Left ventricle myocardium inferior (tissue), 1 donor: ENCODE measurements at regions not wholly inside any gene's neighbourhood (a gene's known extent, or its start where the extent isn't known, plus 50 kb on each side); places are given as distances from the start of the nearest gene placed in this dataset.

Experiments used
- DNase-seq: peaks from one replicate; pipeline ENCODE4 v3.0.0-alpha.2; 2020
- H3K27ac ChIP-seq: fragments of 200-600 bp; replicated peaks from 2 replicates; pipeline ENCODE4 v1.8.0; 2021
- H3K27me3 ChIP-seq: fragments of 200-600 bp; 2 replicates; pipeline ENCODE4 v1.8.0; 2021; ENCODE audit warnings: low read depth
- H3K36me3 ChIP-seq: fragments of 200-600 bp; 2 replicates; pipeline ENCODE4 v1.8.0; 2021
- H3K4me1 ChIP-seq: fragments of 200-600 bp; 2 replicates; pipeline ENCODE4 v1.8.0; 2021
- H3K4me3 ChIP-seq: fragments of 200-600 bp; 2 replicates; pipeline ENCODE4 v1.8.0; 2021; ENCODE audit warnings: mild to moderate bottlenecking, moderate library complexity
- H3K9me3 ChIP-seq: fragments of 200-600 bp; replicated peaks from 2 replicates; pipeline ENCODE4 v1.8.0; 2021
- intact Hi-C: fragments of 100-400 bp; cut with micrococcal nuclease; formaldehyde crosslinking; loops from one replicate; pipeline ENCODE4 v1.11.0; 2022
- TF ChIP-seq, protein P1 (sequence below): fragments of 200-600 bp; IDR thresholded peaks from 2 replicates; pipeline ENCODE4 v1.8.0; 2021; ENCODE audit warnings: antibody characterized with exemption, mild to moderate bottlenecking, borderline replicate concordance
- donor health status: DM: no; HTN: yes; CAD: no; lungs with severe emphysema.

- no peaks in the 10 kb centered on the region for H3K36me3 ChIP-seq
- H3K4me3 ChIP-seq: no peak overlapping the region
- H3K27ac ChIP-seq: no peak overlapping the region
- H3K27me3 ChIP-seq: peaks cover 70% of the 10 kb centered on the region
- no peaks in the 10 kb centered on the region for H3K9me3 ChIP-seq
- DNase-seq: no peak
- TF ChIP-seq, protein P1, sequence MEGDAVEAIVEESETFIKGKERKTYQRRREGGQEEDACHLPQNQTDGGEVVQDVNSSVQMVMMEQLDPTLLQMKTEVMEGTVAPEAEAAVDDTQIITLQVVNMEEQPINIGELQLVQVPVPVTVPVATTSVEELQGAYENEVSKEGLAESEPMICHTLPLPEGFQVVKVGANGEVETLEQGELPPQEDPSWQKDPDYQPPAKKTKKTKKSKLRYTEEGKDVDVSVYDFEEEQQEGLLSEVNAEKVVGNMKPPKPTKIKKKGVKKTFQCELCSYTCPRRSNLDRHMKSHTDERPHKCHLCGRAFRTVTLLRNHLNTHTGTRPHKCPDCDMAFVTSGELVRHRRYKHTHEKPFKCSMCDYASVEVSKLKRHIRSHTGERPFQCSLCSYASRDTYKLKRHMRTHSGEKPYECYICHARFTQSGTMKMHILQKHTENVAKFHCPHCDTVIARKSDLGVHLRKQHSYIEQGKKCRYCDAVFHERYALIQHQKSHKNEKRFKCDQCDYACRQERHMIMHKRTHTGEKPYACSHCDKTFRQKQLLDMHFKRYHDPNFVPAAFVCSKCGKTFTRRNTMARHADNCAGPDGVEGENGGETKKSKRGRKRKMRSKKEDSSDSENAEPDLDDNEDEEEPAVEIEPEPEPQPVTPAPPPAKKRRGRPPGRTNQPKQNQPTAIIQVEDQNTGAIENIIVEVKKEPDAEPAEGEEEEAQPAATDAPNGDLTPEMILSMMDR: no peak
- intact Hi-C loops: no loop called here
- H3K4me1 ChIP-seq: no peaks in the 10 kb centered on the region
These were observed 126.3 kb upstream of the PEG3 start for GRCh38 chr19:56966697-56967299.

DNA sequence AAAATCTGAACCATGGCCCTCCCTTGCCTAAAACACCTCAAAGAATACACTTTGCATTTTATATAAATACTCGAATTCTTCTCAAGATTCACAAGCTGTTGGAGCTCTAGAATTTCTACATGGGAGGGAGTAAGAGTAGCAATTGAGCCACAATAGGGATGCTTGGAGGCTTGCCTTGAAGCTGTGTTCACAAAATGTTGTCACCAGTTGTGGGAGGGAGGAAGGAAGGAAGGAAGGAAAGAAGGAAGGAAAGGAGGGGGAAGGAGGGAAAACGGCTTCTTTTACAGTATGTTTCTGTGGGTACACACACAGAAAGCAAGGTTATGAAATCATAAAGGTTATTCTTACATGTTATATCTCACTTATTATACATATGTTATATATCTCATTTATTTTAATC is 128.6 kb upstream of the PEG3 start:
- TF ChIP-seq, protein P1: no peak
- intact Hi-C loops: no loop called here
- DNase-seq: no peak
- Histone ChIP-seq H3K4me1 (no peaks in the 10 kb centered on the region), H3K4me3 (no peak overlapping the region), H3K27ac (no peak overlapping the region), H3K9me3 (no peaks in the 10 kb centered on the region), H3K36me3 (no peaks in the 10 kb centered on the region), H3K27me3 (peaks cover 77% of the 10 kb centered on the region)

DNA sequence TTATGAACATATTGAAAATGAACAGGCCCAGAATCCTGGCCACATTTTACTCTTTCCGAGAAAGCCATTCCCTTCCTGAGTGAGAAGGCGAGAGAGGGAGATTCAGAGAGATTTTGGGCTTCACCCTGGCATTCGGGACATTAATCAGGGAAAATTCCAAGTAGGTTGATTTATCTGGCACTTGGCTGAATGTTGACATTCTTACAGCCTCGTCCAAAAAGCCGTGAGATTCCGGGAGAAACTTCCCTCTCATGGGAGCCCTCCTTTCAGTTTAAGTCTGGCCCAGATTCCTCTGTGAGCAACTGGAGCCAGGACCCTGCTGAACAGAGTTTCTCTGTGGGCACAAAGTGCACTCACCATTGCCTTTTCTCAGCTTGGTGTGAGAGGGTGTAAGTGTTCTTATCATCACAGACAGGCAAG is 129.2 kb upstream of the PEG3 start:
- TF ChIP-seq, protein P1: no peak
- intact Hi-C loops: no loop called here
- DNase-seq: no peak
- no peaks in the 10 kb centered on the region for H3K9me3 ChIP-seq
- H3K4me3 ChIP-seq: no peak overlapping the region
- H3K36me3 ChIP-seq: no peaks in the 10 kb centered on the region
- no peak overlapping the region for H3K27ac ChIP-seq
- H3K4me1 ChIP-seq: no peaks in the 10 kb centered on the region
- H3K27me3 ChIP-seq: peaks cover 79% of the 10 kb centered on the region

DNA sequence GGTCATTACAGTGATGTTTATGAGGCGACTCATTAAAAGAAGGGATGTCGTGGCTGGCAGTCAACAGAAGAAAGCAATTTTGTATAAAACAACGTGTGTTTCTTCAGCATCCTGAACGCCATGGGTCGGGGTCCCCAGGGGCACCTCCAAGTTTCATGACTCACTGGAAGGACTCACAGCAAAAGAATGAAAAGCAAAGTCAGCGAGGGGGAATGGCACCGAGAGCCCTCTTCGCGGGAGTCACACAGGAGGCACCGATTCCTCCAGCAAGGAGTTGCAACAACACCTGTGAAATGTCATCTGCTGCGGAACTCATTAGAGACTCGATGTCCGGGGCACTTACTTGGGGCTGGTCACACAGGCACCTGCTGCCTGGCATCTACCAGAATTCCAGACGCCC is 130.7 kb upstream of the PEG3 start:
- intact Hi-C loops: no loop called here
- DNase-seq: no peak
- peaks cover 79% of the 10 kb centered on the region for H3K27me3 ChIP-seq
- no peaks in the 10 kb centered on the region for H3K9me3 ChIP-seq
- H3K4me1 ChIP-seq: no peaks in the 10 kb centered on the region
- H3K36me3 ChIP-seq: no peaks in the 10 kb centered on the region
- H3K27ac ChIP-seq: no peak overlapping the region
- H3K4me3 ChIP-seq: no peak overlapping the region
- TF ChIP-seq, protein P1: no peak

DNA sequence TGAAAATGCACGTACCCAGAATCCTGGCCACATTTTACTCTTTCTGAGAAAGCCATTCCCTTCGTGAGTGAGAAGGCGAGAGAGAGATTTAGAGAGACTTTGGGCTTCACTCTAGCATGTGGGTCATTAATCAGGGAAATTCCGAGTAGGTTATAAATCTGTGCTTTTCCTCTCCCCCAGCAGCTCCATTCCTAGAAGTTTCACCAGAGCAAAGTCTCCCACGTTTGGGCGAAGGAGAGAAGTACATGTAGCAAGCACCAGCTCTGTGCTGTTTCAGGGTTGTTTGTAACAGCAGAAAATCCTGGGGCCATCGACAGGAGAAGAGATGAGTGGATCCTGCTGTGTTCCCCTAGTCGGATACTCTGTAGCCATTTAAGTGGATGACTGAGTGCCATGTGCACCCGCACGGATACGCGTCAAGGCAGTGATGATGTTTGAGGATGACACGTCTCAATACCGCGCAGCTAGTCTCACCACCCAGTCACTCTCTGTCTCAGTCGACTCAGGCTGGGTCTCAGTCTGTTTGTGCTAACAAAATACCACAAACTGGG is 131.8 kb upstream of the PEG3 start:
- intact Hi-C loops: no loop called here
- TF ChIP-seq, protein P1: no peak
- H3K9me3 ChIP-seq: no peaks in the 10 kb centered on the region

More for the DNA sequence above, 131.8 kb upstream of the PEG3 start:
- Histone ChIP-seq H3K4me3 (no peak overlapping the region), H3K36me3 (no peaks in the 10 kb centered on the region), H3K27ac (no peak overlapping the region), H3K27me3 (peaks cover 79% of the 10 kb centered on the region), H3K4me1 (no peaks in the 10 kb centered on the region)
- no peak for DNase-seq
